ENCODE measurements at regions not wholly inside any gene's neighbourhood (a gene's known extent, or its start where the extent isn't known, plus 50 kb on each side); places are given as distances from the start of the nearest gene placed in this dataset.
"Not testable (repeated sequence)": the region's sequence is repeated elsewhere in the genome, so short reads cannot be mapped to it uniquely, and the experiment has no call there.

DNA sequence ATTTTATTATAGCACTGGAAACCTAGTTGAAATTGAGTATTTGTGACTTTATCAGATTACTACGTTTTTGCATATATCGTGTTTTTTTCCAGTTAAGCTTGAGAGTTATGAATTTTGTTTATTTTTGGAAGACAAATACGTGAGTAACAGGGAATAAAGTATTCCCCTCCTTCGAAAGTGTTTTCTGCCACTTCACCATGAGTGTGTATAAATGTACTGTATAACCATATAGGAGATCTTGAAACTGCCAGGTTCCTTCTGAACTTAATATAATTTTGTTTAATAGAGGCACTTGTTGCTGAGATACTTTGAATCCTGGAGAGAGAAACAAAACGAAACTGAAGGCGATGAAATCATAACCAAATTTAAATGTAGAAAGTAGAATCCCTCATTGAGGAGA is 1004.4 kb upstream of the ZEB2 start:
- DNase-seq = no peak

DNA sequence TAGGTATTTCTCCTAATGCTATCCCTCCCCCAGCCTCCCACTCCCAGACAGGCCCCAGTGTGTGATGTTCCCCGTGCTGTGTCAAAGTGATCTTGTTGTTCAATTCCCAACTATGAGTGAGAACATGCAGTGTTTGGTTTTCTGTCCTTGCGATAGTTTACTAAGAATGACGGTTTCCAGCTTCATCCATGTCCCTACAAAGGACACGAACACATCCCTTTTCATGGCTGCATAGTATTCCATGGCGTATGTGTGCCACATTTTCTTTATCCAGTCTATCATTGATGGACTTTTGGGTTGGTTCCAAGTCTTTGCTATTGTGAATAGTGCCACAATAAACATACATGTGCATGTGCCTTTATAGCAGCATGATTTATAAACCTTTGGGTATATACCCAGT is 999.3 kb upstream of the ZEB2 start:
- DNase-seq = not testable (repeated sequence)

DNA sequence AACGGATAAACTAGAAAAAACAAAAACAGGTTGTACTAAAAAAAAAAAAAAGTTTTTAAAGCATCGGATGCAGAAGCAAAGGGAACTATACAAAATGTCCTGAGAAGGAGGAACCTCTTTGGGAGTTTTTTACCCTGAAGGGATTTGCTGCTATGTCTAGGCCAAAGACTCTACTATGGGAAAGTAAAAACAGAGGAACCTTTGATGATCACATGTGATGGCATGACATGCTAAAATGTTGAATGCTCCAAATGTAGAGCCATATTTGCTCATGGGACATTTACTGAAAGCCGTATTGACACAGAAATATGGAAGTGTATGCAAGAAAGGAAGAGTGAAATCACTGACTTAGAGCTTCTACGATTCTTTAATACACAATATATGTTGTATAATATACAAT is 992.0 kb upstream of the ZEB2 start:
- no peak for DNase-seq

DNA sequence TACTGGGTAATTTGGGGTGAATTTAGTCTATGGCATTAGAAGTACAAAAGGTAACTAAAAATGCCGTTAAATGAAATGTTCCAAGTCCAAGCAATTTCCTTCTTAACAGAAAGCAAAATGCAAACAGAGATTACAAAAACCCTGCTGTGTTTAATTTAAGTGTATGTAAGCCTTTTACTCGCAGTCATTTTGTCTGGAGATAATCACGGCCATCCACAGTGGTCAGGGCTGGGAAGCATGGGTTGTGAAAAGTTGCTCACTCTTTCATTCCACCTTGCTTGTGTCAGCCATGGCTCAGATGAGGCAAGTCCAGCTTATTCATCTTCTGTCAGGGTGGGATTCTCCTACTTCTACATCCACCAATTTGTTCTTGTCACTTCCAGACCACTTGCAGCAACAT is 983.6 kb upstream of the ZEB2 start:
- no peak for DNase-seq

DNA sequence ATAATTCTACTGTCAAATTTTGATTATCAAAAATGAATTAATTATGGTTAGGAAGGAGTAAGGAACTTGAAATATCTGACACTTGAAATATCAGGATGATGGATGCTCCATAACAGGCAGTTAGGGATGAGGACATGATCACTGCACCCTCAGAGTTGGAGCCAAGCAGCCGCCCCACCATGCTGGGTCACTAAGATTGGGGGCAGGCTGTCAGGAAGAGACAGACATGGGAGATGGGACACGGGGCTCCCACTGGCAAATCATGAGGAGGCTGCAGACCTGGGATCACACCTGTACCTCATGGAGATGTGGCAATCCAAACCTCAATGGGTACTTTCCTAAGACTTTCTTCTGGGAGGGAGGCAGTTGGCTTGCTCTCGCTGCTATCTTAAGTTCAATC is 982.0 kb upstream of the ZEB2 start:
- DNase-seq = no peak

DNA sequence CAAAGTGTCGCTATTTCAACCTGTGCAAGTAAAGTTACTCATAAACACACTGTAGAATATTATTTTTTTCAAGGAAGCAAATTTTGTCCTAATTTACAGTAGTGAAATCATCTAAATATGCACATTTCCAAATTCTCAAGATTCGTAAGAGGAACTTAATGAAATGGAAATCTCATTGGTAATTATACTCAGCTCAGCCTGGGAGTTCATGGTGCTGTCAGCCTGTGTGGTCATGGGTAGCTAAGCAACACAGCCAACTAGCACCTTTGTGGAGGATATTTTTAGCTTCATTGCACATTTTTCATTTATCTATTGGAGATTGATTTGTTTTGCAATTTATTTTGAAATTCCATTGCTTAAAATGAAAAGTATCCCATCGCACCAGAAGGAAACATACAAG is 975.7 kb upstream of the ZEB2 start:
- no peak for DNase-seq

DNA sequence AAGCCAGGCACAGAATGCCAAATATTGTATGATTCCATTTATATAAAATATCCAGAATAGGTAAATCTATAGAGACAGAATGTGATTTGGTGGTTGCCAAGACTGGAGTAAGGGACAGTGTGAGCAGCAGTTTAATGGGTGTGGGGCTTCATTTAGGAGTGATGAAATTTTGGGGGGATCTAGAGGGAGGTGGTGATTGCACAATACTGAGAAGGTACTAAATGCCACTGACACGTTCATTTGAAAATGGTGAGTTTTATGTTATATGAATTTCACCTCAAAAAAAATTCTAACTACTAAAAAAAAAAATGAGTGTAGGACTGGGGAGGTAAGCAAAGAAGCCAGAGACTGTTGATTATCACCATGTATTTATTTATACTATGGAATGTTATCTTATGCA is 974.5 kb upstream of the ZEB2 start:
- DNase-seq = no peak

DNA sequence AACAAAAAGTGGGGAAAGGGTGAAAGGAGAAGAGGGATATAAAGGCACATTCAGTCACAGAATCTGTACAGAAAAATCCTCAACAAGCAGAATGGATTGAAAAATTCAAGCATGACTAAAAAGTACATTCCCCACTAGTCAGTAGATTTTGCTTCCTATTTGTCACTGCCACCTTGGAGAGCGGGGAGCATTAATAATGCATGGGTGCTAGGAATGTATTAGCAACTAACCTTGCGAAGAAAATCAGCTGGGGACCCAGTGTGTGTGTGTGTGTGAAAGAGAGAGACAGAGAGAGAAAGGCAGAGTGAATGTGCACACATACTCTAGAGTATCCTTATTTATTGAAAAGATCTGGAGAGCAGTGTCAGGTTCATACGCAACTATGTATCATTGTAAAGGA is 968.7 kb upstream of the ZEB2 start:
- DNase-seq = no peak

DNA sequence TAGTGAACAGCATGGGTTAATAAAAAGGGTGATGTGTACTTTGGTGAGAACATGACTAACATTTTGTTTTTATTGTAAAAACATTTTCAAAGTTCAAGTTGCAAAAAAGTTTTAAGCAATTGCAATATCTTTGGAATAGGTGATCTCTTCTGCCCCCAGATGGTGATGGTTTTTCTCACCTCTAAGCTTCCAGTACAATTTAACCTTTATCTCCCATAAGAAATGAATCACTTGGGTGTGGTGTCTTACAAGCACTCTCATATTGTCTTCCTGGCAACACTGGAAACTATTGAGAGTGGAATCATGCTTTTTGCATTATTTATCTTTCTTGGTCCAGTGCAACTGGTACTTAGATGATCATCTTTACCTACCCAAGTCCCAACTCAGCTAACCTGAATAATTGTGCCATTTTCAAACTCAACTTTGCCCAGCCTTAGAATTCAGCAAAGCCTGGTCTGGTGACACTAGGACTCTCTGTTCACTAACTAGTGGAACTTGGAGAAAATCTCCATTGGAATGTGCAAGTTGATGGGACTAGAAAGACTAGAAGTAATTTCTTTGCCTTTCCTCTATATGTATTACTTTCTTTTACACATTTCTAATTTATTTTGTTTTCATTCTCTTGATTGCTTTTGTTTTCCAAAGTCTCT is 964.7 kb upstream of the ZEB2 start:
- DNase-seq = peak; percentile 64

DNA sequence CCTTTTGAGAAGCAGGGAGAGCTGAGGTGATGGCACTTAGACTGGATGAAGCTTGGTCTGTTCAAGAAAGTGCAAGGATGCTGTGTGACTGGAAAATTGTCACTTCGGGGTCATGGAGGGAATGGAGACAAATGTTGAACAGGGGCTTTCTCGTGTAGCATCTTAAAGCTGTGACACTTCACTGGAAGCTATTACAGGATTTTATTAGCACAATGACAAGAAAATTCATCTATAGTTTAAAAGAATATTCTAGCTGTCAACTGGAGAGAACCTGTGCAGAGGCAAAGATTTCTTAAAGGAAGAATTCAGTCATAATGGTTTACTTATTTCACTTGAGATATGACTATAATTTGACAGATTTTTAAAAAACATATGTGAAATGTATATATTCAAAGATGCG is 963.9 kb upstream of the ZEB2 start:
- no peak for DNase-seq

DNA sequence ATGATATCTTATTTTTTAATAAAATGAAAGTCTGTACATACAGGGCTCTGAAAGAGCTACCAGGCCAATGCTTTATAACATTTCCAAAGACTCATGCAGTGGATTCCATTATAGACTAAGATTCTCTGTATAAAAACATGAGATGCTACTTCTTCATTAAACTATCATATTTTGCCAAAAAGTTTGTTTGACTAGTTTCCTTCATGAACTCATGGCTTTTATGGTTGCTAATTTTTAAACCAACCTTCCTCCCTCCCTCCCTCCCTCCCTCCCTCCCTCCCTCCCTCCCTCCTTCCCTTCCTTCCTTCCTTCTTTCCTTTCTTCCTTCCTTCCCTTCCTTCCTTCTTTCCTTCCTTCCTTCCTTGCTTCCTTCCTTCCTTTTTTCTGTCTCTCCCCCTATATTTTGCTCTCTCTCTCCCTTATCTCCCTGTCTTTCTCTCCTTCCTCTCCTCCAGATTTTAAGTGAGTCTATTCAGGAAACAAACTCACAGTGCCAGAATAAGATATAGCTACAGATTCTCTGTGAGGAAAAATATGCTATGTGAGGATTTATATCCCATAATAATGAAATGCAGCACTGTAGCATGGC is 961.5 kb upstream of the ZEB2 start:
- no peak for DNase-seq

DNA sequence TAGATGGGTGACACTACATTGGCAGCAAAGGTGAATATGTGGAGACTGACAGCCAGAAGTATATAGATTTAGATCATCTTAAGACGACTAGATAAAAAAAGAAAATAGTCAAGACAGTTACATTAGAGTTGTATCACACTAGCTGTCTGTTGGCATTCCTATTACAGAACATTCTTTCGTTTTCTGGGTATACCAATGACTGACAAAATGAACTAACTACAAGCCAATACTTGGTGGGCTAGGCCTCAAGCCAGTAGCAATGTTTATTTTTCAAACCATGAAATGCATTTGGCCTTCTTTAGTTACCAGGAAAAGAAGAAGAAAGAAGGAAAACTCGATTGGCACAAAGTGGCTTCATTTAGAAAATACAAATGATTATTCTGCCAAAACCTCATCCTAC is 944.9 kb upstream of the ZEB2 start:
- no peak for DNase-seq

DNA sequence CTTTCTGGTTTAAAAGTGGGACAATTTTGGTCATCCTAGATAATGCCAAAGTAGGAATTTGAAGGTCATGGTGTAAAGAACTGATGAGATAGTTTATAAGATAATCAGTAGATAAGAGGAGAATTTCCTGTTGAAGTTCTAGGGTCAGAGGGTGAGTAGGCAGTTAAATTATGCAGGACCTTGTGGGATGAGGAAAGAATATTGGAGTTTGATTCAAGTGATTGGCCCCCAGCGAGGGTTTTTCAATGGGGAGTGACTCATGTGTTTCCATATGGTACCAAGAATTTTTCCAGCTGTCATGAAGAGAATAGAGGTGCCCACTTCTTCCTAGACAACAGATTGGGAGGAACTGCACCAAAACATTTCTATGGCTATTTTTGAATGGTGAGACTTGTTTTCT is 940.2 kb upstream of the ZEB2 start:
- no peak for DNase-seq

DNA sequence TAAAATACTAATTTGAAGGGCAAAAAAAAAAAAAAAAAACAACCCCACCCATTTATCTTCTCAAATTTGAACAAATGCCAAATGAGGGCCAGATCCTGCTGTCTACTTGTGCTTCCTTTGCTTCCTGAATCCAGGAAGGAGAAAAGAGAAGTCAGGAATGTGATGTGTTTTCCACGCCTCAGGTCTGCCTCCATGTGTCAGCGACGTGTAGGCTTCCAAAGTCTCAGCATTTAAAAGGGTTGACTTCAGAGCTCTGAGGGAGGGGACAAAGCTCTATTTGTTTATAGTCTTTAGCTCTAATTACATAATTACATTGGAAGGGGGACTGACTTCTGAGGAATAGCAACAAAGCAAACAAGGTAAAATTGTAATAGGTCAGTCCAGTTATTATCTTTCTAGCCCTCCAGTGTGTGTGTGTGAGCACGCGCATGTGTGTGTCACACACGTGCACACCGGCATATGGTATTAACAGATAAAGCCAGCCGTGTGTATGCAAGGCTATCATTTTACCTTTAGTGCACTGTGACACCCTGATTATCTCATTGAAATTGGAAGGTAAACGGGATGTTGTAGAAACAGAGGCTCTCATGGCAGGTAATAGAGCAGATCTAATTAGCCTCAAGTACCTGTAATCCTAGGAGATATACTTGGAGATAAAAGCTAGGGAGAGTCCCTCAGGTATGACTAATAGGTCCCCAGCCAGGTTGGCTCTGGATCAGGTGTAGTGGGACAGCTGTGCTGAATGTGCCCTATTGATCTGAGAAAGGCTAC is 911.4 kb upstream of the ZEB2 start:
- no peak for DNase-seq

DNA sequence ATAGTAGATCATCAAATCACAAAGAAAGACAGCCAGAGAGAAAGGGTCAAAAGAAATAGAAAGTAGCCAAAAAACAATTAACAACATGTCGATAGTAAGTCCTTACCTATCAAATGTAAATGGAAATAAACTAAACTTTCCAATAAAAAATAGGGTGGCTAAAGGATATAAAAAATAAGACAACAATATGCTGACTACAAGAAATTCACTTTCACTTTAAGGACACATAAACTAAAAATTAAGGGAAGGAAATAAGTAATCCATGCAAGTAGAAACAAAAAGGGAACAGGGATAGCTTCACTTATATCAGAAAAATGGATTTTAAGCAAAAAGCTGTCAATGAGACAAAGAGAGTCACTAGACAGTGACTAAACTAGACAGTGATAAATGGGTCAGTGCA is 903.9 kb upstream of the ZEB2 start:
- no peak for DNase-seq

DNA sequence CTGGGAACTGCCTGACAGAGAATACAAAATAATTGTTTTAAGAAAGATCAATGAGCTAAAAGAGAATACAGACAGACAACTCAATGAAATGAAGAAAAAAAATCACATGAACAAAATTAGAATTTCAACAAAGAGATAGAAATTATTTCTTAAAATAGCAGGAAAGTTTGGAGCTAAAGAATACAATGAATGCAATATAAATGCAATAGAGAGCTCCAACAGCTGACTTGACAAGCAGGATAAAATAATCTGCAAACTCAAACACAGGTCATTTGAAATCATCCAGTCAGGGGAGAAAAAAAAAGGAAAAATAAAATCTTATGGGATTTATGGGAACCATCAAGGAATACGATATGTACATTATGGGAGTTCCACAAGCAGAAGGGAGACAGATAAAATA is 902.7 kb upstream of the ZEB2 start:
- DNase-seq = no peak

DNA sequence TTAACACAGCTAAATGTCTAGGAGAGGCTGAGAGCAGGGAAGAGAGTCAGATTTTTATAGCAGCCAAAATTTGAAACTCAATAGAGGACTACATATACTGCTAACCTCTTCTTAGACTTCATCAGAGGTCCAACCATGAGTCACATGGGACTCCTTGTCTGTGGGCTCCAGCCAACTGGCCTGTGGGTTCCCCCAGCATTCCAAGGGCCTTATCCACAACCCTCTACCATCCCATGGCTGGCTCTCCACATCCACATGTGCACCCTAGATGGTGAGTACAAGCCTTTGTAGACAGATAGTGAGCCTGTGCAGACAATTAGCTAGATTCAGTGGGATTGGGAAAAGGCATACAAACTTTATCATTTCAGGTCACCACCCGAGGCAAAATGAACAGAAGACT is 901.9 kb upstream of the ZEB2 start:
- DNase-seq = no peak

DNA sequence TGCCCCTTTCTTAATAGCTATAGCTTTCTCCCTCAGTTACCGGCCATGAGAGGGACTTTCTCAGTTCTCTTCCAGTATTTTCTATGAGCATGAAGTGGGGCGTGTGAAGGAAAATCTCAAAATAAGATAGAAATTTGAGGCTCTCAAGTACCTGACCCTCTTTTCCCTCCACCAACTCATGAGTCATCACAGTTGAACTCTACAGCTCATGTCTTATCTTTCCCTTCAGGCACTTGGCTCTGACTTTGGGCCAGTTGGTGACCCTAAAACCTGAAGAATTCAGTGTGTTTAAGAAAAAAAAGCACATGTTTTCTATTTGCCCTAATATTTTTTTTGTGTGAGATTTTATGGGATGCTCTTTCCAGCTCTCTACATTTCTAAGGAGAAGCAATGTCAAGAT is 896.7 kb upstream of the ZEB2 start:
- peak; percentile 16 for DNase-seq

DNA sequence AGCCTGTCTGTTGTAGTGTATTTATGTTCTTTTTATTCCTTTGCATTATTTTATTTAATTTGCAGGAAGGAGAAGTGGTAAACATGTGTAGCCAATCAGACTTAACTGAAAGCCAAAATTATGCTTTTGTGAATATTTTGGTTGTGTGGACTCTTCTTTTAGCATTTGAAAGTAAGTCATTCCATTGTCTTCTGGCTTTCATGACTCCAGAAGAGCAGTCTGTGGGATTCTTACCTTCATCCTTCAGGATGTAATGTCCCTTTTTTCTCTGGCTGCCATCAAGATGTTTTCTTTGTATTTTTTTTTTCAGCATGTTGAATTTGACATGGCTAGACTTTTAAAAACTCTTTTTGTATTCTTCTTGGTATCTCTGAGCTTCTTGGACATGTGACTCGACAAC is 895.2 kb upstream of the ZEB2 start:
- peak; percentile 17 for DNase-seq

DNA sequence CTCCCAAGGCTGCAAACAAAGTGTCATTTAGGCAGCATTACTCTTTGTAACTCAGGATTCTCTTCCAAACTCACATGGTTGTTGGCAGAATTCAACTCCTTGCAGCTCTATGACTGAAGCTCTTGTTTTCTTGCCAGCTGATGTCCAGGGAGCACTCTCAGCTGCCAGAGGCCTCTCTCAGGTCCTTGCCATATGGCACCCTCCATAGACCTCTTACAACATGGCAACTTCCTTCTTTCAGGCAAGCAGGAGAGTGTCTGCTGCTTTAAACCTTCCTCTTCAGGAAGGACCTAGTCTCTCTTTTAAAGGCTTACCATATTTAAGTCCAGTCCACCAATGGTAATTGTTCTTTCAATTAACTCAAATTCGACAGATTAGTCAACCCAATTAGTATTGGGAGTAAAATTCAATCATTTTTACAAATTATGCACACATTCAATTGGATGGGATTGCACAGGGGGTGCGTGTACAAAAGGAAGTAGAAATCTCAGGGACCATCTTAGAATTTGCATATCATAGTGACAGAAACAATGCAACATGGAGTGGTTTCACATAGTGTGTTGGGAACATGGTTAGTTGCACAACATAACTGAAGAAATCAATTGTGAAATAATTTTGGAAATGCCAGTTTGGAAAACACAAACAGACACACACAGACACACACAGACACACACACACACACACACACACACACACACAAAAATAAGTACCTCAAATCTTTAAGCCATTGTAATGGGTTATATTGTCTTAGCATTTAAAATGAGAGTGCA is 893.5 kb upstream of the ZEB2 start:
- no peak for DNase-seq

DNA sequence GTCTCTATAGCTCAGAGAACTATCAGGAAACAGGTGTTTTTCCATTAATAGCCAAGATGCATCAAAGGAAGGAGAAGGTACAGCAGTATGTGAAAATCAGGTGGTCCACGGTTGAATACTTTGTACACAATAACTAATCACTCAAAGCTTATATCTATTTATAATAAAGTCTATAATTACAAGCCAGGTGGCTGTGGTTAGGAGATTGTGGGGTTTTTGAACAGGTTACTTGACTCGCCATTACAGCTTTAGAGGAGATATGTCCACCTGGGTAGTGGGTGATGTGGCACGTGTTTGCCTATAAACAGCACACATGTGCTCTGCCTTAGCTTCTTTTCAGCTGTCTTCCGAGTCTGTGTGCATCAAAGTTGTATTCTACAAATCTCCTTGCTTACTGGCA is 892.2 kb upstream of the ZEB2 start:
- DNase-seq = no peak

DNA sequence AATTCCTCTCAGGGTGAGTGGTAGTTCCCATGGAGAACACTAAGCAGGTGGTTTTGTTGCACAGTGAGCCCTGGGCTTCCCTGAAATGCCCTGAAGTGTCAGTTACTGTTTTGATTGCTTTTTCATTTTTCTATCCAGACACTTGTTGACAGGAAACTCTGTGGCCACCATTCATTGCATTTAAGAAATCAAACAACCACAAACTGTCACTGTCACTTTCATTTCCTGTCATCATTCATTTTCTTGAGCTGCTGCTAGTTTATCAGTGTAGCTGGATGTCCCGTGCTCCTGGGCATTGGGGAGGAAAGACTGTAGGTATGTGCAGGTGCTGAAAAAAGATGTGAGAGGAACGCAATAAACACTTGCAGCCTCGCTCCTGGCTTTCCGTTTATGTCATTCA is 891.6 kb upstream of the ZEB2 start:
- peak; percentile 73 for DNase-seq

DNA sequence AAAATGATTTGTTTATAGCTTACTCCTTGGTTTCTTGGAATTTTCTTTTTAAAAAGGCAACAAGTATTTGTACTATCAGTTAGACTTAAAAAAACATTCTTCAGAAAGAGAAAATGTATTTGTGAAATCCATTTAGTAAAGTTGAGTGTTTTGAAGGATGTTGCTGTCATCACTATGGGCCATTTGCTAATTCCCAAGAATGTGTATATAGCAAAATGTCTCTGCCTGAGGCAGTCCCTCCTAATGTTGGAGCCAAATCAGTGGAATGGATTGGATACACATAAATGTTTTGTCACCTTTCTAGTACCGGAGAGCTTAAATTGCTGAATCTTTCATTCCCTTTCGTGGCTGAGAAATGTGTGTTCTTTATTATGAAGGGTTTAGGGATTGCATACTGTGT is 890.2 kb upstream of the ZEB2 start:
- DNase-seq = no peak

DNA sequence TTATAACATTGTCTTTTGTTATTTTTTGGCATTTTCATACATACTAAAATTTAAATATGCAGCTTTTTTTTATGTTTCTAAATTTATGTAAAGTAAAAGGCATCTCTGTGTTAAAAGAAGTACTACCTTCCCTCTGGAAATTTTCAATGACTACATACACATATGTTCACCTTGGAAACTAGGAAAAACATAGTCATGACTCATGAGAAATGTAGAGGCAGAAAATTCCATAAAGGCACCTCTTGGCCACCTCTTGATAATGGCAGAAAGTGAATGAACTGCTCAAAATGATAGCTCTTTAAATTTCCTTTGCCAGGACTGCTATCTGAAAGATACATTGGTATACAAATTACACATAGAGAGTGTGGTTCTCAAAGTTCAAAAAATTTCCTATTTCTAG is 889.1 kb upstream of the ZEB2 start:
- no peak for DNase-seq

Measured in OCI-M1 (cell line).